HG03469 (cell line): ENCODE measurements at regions not wholly inside any gene's neighbourhood (a gene's known extent, or its start where the extent isn't known, plus 50 kb on each side); places are given as distances from the start of the nearest gene placed in this dataset.
"Not testable (repeated sequence)": the region's sequence is repeated elsewhere in the genome, so short reads cannot be mapped to it uniquely, and the experiment has no call there.

Experiments
- ATAC-seq: cut with Tn5 transposase; IDR thresholded peaks from one replicate; pipeline ENCODE4 v1.9.1; 2021; ENCODE audit warnings: mild to moderate bottlenecking, moderate library complexity, moderate number of reproducible peaks; ENCODE audit not compliant: unreplicated experiment

- no peak for ATAC-seq
These were observed 796.3 kb downstream of the DIAPH3 start for GRCh38 chr13:59367467-59367866.

DNA sequence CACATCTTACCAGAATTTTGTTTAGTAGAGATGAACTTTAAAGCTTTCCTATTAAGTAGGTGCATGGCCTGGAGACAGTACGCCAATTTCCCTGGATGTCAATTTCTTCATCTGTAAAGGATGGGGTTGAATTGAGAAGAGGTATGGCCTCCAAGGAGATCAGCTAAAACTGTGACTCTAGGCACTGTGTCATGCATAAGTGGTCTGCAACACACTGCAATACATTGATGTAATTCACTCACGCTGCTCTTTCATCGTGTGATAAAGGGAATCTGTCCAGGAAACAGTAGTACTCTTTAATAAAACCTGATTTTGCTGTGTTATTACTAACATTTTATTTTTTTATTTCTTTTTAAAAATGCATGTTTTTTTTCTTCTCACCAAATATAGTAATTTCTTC, 795.8 kb downstream of the DIAPH3 start:
- ATAC-seq = no peak

GRCh38 chr13:59368693-59369092, 795.0 kb downstream of the DIAPH3 start:
- ATAC-seq = no peak

GRCh38 chr13:59371229-59371628, 792.5 kb downstream of the DIAPH3 start:
- no peak for ATAC-seq

GRCh38 chr13:59373341-59373740, 790.4 kb downstream of the DIAPH3 start:
- no peak for ATAC-seq

- no peak for ATAC-seq
These were observed 789.0 kb downstream of the DIAPH3 start for GRCh38 chr13:59374691-59375090.

GRCh38 chr13:59384154-59384553, 779.6 kb downstream of the DIAPH3 start:
- ATAC-seq = no peak

DNA sequence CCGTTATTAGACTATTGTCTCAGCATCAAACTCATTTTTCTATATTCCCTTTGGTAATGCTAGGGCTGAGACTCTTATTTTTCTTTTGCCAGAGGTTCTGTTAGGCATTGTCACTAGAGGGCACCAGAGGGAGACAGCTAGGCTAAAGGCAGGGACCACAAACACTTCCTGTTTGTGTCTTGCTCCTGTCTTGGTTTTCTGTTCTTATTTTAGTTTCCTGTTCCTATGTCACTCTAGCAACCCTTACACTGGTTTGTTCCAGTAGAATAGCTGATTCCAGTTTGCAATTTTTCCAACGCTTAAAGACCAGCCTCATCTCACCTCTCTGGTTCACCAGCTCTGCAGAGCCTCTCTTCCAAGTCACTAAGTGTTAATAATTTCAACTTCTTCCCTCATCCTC, 772.0 kb downstream of the DIAPH3 start:
- ATAC-seq = peak; percentile 99

- ATAC-seq = no peak
These were observed 771.4 kb downstream of the DIAPH3 start for GRCh38 chr13:59392328-59392727.

DNA sequence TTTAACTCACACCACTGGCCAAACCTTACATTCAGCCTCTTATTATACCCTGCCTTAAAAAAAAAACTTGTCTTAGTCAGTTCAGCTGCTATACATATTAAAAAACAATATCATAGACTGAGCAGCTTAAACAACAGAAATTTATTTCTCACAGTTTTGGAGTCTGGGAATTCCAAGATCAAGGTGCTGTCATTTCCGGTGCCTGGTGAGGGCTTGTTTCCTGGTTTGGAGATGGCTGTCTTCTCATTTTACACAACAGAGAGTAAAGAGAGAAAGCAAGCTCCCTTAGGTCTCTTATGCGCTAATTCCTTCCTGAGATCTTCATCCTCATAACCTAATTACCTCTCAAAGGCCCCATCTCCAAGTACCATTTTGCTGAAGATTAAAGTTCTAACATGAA, 769.2 kb downstream of the DIAPH3 start:
- no peak for ATAC-seq

DNA sequence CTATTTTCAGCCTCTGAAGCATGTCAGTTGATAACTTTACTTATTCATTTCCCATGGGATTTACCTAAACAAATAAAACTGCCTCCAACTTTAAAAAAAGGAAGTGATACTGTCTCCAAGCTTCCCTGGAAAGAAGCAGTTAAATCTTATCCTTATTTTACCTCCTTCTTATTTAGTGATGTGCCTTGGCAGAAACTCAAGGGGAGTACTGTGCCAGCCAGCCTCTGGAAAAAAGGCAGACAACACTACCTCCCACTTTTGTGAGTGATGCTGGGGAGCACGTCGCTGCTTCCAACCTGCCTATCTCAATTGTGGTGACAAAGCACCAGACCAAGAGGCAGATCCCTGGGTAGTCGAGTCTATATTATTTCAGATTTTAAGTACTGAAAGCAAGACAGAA, 765.6 kb downstream of the DIAPH3 start:
- ATAC-seq = no peak

DNA sequence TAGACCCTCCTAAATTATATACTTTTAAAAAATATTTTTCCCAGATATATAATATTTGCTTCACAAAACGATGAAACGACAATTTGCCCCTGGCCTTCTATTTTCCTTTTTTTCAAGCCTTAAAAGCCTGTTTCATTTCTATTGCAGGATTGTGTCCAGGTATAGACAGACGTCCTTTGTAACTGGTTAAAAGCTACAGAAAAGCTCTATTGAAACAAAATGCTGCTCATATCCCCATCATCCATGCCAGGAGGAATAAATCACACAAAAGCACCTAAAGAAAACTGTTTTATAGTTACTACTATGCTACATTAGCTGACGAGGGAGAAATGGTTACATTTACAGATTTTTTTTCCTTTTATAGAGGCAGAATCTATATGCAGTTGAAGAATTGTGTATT, 765.1 kb downstream of the DIAPH3 start:
- ATAC-seq = no peak

DNA sequence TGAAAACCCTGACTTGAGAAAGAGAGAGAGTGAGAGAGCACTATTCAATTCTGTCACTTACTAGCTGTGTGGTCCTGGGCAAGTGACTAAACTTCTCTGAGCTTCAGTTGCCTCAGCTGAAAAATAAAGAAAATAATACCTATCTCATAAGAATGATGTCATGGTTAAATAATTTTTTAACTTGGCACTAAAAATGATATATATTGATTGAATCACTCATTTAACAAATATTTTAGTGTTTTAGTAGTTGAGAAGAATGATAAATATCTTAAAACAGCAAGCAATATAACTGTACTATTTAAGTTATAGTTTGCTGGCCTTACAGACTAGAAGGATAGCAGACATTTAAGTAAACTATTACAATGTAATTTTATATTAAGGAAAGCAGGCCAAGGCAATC, 764.2 kb downstream of the DIAPH3 start:
- ATAC-seq = no peak

DNA sequence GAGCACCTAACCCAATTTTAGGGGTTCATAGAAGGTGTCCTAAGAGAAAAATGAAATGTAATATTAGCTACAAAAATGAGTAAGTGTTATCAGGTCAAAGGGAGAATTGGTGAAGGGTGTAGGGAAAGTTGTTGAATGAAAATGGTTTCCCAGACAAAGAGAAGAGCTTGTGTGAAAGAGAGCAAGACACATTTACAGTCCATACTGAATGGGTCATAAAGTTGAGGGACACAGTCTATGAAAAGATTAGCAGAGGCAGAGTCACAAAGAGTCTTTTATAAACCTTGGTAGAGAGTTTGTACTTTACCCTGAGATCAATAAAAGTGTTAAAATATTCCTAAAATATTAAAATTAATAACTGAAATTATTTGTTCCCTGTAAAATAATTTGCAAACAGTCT, 759.4 kb downstream of the DIAPH3 start:
- no peak for ATAC-seq

GRCh38 chr13:59407251-59407650, 756.5 kb downstream of the DIAPH3 start:
- ATAC-seq = not testable (repeated sequence)

GRCh38 chr13:59408738-59409137, 755.0 kb downstream of the DIAPH3 start:
- no peak for ATAC-seq

DNA sequence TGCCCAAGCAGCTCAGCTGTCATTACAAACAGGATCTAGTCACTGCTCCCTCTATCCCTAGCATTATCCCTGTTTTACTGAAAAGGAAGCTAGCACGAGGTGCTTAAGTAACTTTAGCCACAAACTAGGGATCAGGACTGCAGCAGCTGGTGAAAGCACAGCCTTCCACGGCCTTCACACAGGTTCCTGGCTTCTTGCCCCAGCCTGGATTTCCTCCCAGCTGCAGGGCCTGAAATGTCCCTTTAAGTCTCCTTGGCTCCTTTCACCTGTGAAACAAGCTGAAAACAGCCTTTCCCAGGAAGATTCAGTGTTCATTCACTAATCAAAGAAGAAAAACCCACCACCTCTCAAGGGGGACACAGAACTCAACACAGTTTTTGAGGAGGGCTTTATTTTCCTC, 754.5 kb downstream of the DIAPH3 start:
- no peak for ATAC-seq

GRCh38 chr13:59409634-59410200, 754.0 kb downstream of the DIAPH3 start:
- ATAC-seq = no peak

DNA sequence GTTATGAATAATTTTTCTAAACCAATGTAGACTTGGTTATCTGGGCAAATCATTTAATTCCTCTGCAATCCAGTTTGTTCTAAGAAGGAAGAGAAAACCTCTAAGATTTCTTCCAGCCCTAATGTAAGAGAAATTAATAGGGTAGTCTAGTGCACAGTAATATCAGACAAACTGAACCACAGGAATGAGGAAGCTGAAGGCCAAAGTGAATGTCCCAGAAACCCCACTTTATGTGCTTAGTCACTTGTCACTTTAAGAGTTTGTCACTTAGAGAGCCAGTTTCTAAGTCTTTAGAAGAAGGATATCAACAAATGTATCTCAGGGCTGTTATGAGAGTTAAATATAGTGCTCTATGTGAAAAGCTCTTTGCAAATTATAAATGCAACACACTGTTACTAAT, 750.6 kb downstream of the DIAPH3 start:
- ATAC-seq = peak; percentile 99

GRCh38 chr13:59414006-59414405, 749.7 kb downstream of the DIAPH3 start:
- no peak for ATAC-seq

DNA sequence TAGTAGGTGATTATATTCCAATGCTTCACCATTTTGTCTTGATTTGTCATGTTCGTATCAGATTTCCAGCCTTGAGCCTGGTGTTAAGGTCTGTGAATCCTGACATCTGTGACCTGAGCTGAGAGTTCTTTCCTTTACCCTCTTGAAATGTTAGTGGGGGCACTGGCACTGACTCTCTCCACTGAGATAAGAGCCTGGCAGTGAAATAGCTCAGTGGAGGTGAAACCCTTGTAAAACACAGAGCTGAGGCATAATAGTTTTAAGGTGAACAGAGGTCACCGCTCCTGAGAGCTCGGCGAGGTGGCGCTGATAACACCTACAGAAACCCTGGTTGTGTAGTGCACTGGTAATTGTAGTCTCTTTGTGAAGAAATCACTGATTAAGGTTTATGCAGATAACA, 748.2 kb downstream of the DIAPH3 start:
- no peak for ATAC-seq

- no peak for ATAC-seq
These were observed 747.2 kb downstream of the DIAPH3 start for GRCh38 chr13:59416561-59416960.

GRCh38 chr13:59422646-59423045, 741.1 kb downstream of the DIAPH3 start:
- no peak for ATAC-seq
